ENCODE measurements at regions not wholly inside any gene's neighbourhood (a gene's known extent, or its start where the extent isn't known, plus 50 kb on each side); places are given as distances from the start of the nearest gene placed in this dataset.

- TF ChIP-seq ZNF292 (tag by site-specific recombination; IDR thresholded peaks at IDR 0.05; ENCODE audit: borderline replicate concordance, low read depth) = no peak
- TF ChIP-seq ZFHX2 (tag by site-specific recombination; conservative IDR thresholded peaks at IDR 0.05) = no peak
- TF ChIP-seq ZSCAN16 (tag by site-specific recombination; IDR thresholded peaks at IDR 0.05) = no peak
These were observed 195.5 kb upstream of the BTG1 start (continued) for GRCh38 chr12:92341065-92341668.

- no peak for TF ChIP-seq KLF17 (tag by site-specific recombination; IDR thresholded peaks at IDR 0.05)
- TF ChIP-seq PBX3 (CRISPR knock-in tag; IDR thresholded peaks at IDR 0.05) = no peak
- no peak for TF ChIP-seq SETDB1 (IDR thresholded peaks at IDR 0.05; ENCODE audit: insufficient read length, low read length)
- no peak for TF ChIP-seq ZNF48 (tag by site-specific recombination; IDR thresholded peaks at IDR 0.05)
- no peak for TF ChIP-seq ZBTB48 (tag by site-specific recombination; IDR thresholded peaks at IDR 0.05)
- TF ChIP-seq MYNN (tag by site-specific recombination; IDR thresholded peaks at IDR 0.05; ENCODE audit: borderline replicate concordance) = no peak
- no peak for TF ChIP-seq TRIM28 (IDR thresholded peaks at IDR 0.05; ENCODE audit: borderline replicate concordance, low read length)
- no peak for TF ChIP-seq ZNF707 (tag by site-specific recombination; IDR thresholded peaks at IDR 0.05)
- POLR2A ChIA-PET = no interaction called here
These were observed 194.9 kb upstream of the BTG1 start for GRCh38 chr12:92340441-92341064.

GRCh38 chr12:92340003-92340402, 194.4 kb upstream of the BTG1 start:
- H3K36me3 ChIP-seq (ENCODE audit: control insufficient read depth in 2 of 2, insufficient read depth in 1 of 2, low read length in 2 of 2) = no peaks in the 10 kb centered on the region
- H3K4me1 ChIP-seq (ENCODE audit: control insufficient read depth, insufficient read depth, low read length) = no peaks in the 10 kb centered on the region
- ChIA-PET CTCF (interaction anchor here (0.6 kb wide), 1 partner anchor 1965 kb away, joined by 4 read pairs; no protein-coding TSS in a partner anchor), POLR2A (no interaction called here)
- no peak overlapping the region for H3K27ac ChIP-seq (ENCODE audit: extremely low read depth, low read depth, low read length)
- H3K9me3 ChIP-seq (ENCODE audit: control insufficient read depth, insufficient read depth, low read depth, low read length) = no peaks in the 10 kb centered on the region
- H3K4me3 ChIP-seq (ENCODE audit: low read depth, low read length) = no peak overlapping the region
- TF ChIP-seq ZBTB20 (tag by site-specific recombination; IDR thresholded peaks at IDR 0.05) (no peak), PRDM2 (tag by site-specific recombination; IDR thresholded peaks at IDR 0.05; ENCODE audit: borderline replicate concordance) (no peak), FEZF1 (tag by site-specific recombination; IDR thresholded peaks at IDR 0.05) (no peak), ZNF362 (tag by site-specific recombination; IDR thresholded peaks at IDR 0.05) (no peak), ZNF23 (tag by site-specific recombination; IDR thresholded peaks at IDR 0.05; ENCODE audit: borderline replicate concordance) (no peak), ZNF629 (tag by site-specific recombination; IDR thresholded peaks at IDR 0.05) (no peak), ZNF138 (tag by site-specific recombination; IDR thresholded peaks at IDR 0.05; ENCODE audit: borderline replicate concordance) (no peak), ZNF132 (tag by site-specific recombination; IDR thresholded peaks at IDR 0.05; ENCODE audit: borderline replicate concordance) (no peak), GLIS1 (tag by site-specific recombination; IDR thresholded peaks at IDR 0.05) (no peak), CTCF (tag by site-specific recombination; IDR thresholded peaks at IDR 0.05) (no peak), ZNF335 (tag by site-specific recombination; conservative IDR thresholded peaks at IDR 0.05) (no peak), ZNF501 (tag by site-specific recombination; IDR thresholded peaks at IDR 0.05) (no peak)

More at GRCh38 chr12:92340441-92341064, 194.9 kb upstream of the BTG1 start:
- H3K36me3 ChIP-seq (ENCODE audit: control insufficient read depth in 2 of 2, insufficient read depth in 1 of 2, low read length in 2 of 2) = no peaks in the 10 kb centered on the region
- H3K4me3 ChIP-seq (ENCODE audit: low read depth, low read length) = no peak overlapping the region
- CTCF ChIA-PET = no interaction called here
- no peaks in the 10 kb centered on the region for H3K4me1 ChIP-seq (ENCODE audit: control insufficient read depth, insufficient read depth, low read length)
- H3K27ac ChIP-seq (ENCODE audit: extremely low read depth, low read depth, low read length) = no peak overlapping the region
- no peaks in the 10 kb centered on the region for H3K9me3 ChIP-seq (ENCODE audit: control insufficient read depth, insufficient read depth, low read depth, low read length)
